DND-41 (cell line): ENCODE measurements at regions not wholly inside any gene's neighbourhood (a gene's known extent, or its start where the extent isn't known, plus 50 kb on each side); places are given as distances from the start of the nearest gene placed in this dataset.
"Not testable (repeated sequence)": the region's sequence is repeated elsewhere in the genome, so short reads cannot be mapped to it uniquely, and the experiment has no call there.

Experiments
- ATAC-seq: fragments of 200-7000 bp; cut with Tn5 transposase; 3 replicates; pipeline ENCODE4 v1.9.1; 2021; ENCODE audit warnings: low read depth; ENCODE audit not compliant: insufficient read depth
- DNase-seq: peaks from one replicate; pipeline ENCODE4 v3.0.0-alpha.2; 2020
- H2AFZ ChIP-seq: 2 replicates; pipeline ENCODE4 v1.6.0; 2012; ENCODE audit warnings: low read depth, low read length
- H3K27ac ChIP-seq: 2 replicates; pipeline ENCODE4 v1.5.1; 2012; ENCODE audit warnings: low read length, inconsistent platforms
- H3K27me3 ChIP-seq: fragments of 200-600 bp; sonication (generic); 2 replicates; pipeline ENCODE4 v1.6.0; 2012; ENCODE audit warnings: low read length, mild to moderate bottlenecking, inconsistent platforms; ENCODE audit not compliant: insufficient read depth, poor library complexity
- H3K36me3 ChIP-seq: 2 replicates; pipeline ENCODE4 v1.5.1; 2012; ENCODE audit warnings: low read length, inconsistent platforms; ENCODE audit not compliant: insufficient read depth
- H3K4me1 ChIP-seq: 2 replicates; pipeline ENCODE4 v1.5.1; 2012; ENCODE audit warnings: mild to moderate bottlenecking, low read length; ENCODE audit not compliant: insufficient read depth
- H3K4me2 ChIP-seq: 2 replicates; pipeline ENCODE4 v1.6.0; 2012; ENCODE audit warnings: mild to moderate bottlenecking, moderate library complexity, low read length, inconsistent platforms; ENCODE audit not compliant: insufficient read depth
- H3K4me3 ChIP-seq, 2 experiments: fragments of 200-600 bp in 1 of 2; shearing (Covaris generic) in 1 of 2; 2 replicates each; pipeline ENCODE4 v1.5.1; 2012 to 2016; ENCODE audit warnings: inconsistent platforms in 2 of 2, low read length in 2 of 2, mild to moderate bottlenecking in 2 of 2, low read depth in 1 of 2, moderate library complexity in 1 of 2
- H3K79me2 ChIP-seq: 2 replicates; pipeline ENCODE4 v1.6.0; 2012; ENCODE audit warnings: low read length, inconsistent platforms; ENCODE audit not compliant: insufficient read depth
- H3K9ac ChIP-seq: 2 replicates; pipeline ENCODE4 v1.6.0; 2012; ENCODE audit warnings: low read depth, mild to moderate bottlenecking, inconsistent platforms, low read length, moderate library complexity
- H3K9me3 ChIP-seq: 2 replicates; pipeline ENCODE4 v1.5.1; 2012; ENCODE audit warnings: low read length, moderate library complexity, mild to moderate bottlenecking, inconsistent platforms; ENCODE audit not compliant: insufficient read depth, severe bottlenecking
- H4K20me1 ChIP-seq: 2 replicates; pipeline ENCODE4 v1.6.0; 2012; ENCODE audit warnings: low read length; ENCODE audit not compliant: insufficient read depth
- EZH2 ChIP-seq: IDR thresholded peaks from 3 replicates; pipeline ENCODE4 v1.6.1; 2012; ENCODE audit warnings: borderline replicate concordance, low read depth, mild to moderate bottlenecking, moderate library complexity, low read length, inconsistent platforms; ENCODE audit not compliant: severe bottlenecking
- TF ChIP-seq, protein P1 (sequence below): IDR thresholded peaks from 2 replicates; pipeline ENCODE4 v1.5.1; 2012; ENCODE audit warnings: borderline replicate concordance, low read length, moderate library complexity, mild to moderate bottlenecking; ENCODE audit not compliant: poor library complexity, severe bottlenecking; ENCODE audit errors: extremely low read depth

DNA sequence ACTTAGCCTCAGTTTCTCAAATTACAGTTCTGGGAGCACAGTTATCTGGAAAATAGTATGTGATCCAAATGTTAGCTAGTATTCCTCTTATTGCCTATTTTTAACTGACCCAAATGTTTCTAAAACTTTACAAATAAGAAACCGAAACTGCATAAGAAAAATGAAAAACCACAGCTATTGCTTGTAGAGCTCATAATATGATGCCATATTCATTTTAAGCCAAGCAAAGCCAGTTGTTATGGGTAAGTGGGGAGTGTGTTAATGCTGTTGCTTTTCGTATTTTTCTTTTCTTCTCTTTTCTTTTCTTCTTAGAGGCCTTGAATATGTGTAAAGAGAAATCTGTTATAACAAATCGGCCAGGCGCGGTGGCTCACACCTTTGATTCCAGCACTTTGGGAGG is 447.4 kb upstream of the TUSC1 start:
- Histone ChIP-seq H3K79me2 (no peaks in the 10 kb centered on the region), H3K9me3 (no peaks in the 10 kb centered on the region), H3K27me3 (no peaks in the 10 kb centered on the region), H3K4me2 (no peak overlapping the region), H2AFZ (no peak overlapping the region), H4K20me1 (no peaks in the 10 kb centered on the region), H3K36me3 (no peaks in the 10 kb centered on the region), H3K4me3 (no peak overlapping the region), H3K9ac (no peak overlapping the region), H3K4me1 (no peaks in the 10 kb centered on the region), H3K27ac (no peak overlapping the region)
- no peak for DNase-seq
- ATAC-seq = no peak
- no peak for TF ChIP-seq EZH2
- TF ChIP-seq, protein P1, sequence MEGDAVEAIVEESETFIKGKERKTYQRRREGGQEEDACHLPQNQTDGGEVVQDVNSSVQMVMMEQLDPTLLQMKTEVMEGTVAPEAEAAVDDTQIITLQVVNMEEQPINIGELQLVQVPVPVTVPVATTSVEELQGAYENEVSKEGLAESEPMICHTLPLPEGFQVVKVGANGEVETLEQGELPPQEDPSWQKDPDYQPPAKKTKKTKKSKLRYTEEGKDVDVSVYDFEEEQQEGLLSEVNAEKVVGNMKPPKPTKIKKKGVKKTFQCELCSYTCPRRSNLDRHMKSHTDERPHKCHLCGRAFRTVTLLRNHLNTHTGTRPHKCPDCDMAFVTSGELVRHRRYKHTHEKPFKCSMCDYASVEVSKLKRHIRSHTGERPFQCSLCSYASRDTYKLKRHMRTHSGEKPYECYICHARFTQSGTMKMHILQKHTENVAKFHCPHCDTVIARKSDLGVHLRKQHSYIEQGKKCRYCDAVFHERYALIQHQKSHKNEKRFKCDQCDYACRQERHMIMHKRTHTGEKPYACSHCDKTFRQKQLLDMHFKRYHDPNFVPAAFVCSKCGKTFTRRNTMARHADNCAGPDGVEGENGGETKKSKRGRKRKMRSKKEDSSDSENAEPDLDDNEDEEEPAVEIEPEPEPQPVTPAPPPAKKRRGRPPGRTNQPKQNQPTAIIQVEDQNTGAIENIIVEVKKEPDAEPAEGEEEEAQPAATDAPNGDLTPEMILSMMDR = no peak

DNA sequence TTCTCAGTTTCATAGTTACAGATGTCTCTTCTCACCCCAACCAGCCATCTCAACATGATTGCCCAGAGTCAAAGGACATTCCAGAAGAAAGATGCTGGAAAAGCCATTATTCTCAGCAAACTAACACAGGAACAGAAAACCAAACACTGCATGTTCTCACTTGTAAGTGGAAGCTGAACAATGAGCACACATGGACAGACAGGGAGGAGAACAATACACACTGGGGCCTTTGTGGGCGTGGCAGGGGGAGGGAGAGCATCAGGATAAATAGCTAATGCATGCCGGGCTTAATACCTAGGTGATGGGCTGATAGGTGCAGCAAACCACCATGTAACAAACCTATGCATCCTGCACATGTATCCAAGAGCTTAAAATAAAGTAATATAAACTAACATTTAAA is 437.8 kb upstream of the TUSC1 start:
- not testable (repeated sequence) for H3K9ac ChIP-seq, H2AFZ ChIP-seq, H3K36me3 ChIP-seq, ATAC-seq, DNase-seq, H3K27me3 ChIP-seq, H3K79me2 ChIP-seq, H3K27ac ChIP-seq, H3K4me1 ChIP-seq, H4K20me1 ChIP-seq, H3K4me2 ChIP-seq, H3K4me3 ChIP-seq, H3K9me3 ChIP-seq

DNA sequence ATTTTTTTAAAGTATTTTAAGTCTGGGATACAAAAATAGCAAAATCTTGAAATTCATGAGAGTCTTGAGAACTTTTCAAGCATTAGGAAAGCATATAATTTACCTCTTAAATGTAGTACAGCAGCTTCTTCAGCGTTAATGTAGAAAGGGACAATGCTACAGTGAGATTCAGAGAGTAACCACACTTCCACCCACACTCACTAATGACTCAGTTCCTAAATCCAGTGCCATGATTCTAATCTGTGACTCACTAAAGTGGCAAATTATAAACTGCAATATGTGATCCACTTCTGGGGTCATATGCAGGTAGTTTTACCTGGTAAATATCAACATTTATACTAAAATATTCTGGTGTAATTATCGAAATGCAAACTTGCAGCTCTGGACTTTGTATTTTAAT is 434.5 kb upstream of the TUSC1 start:
- Histone ChIP-seq H3K27me3 (no peaks in the 10 kb centered on the region), H3K36me3 (no peaks in the 10 kb centered on the region), H3K4me2 (no peak overlapping the region), H3K9me3 (no peaks in the 10 kb centered on the region), H3K4me1 (no peaks in the 10 kb centered on the region), H3K27ac (no peak overlapping the region), H2AFZ (no peak overlapping the region), H4K20me1 (no peaks in the 10 kb centered on the region), H3K9ac (no peak overlapping the region), H3K79me2 (no peaks in the 10 kb centered on the region), H3K4me3 (no peak overlapping the region)
- ATAC-seq (no peak), DNase-seq (no peak)
- TF ChIP-seq, protein P1 = no peak
- no peak for TF ChIP-seq EZH2

DNA sequence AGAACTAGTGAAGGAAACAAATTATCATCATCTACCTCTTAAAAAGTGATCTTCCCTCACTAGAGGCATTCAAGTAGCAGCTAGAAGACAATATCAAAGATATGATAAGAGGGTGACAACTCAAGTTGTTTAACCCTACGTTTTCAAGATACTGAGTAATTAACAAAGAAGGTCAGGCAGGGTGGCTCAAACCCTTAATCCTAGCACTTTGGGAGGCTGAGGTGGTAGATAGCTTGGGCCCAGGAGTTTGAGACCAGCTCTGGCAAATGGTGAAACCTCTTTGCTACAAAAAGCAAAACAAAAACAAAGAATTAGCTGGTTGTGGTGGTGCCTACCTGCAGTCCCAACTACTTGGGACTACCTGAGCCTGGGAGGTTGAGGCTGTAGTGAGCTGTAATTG is 408.2 kb upstream of the TUSC1 start:
- no peaks in the 10 kb centered on the region for H3K79me2 ChIP-seq
- H3K4me2 ChIP-seq = no peak overlapping the region
- no peak overlapping the region for H3K9ac ChIP-seq
- ATAC-seq = no peak
- no peak for DNase-seq
- H3K27me3 ChIP-seq = no peaks in the 10 kb centered on the region
- no peaks in the 10 kb centered on the region for H3K9me3 ChIP-seq
- no peak overlapping the region for H2AFZ ChIP-seq
- no peaks in the 10 kb centered on the region for H3K36me3 ChIP-seq
- H4K20me1 ChIP-seq = no peaks in the 10 kb centered on the region
- H3K27ac ChIP-seq = no peak overlapping the region
- no peaks in the 10 kb centered on the region for H3K4me1 ChIP-seq
- H3K4me3 ChIP-seq = no peak overlapping the region
- TF ChIP-seq, protein P1 = no peak
- no peak for TF ChIP-seq EZH2
